T-helper 2 cell treated with Interferon-gamma antibody and Interleukin-4, amounts not matched to agents 100 ng/mL and 5 ng/mL, for 36 hours (primary cell): ENCODE measurements at regions not wholly inside any gene's neighbourhood (a gene's known extent, or its start where the extent isn't known, plus 50 kb on each side); places are given as distances from the start of the nearest gene placed in this dataset.

Source experiments
- intact Hi-C: fragments of 100-400 bp; cut with micrococcal nuclease; formaldehyde crosslinking; loops from one replicate; pipeline ENCODE4 v1.15.1; 2023

DNA sequence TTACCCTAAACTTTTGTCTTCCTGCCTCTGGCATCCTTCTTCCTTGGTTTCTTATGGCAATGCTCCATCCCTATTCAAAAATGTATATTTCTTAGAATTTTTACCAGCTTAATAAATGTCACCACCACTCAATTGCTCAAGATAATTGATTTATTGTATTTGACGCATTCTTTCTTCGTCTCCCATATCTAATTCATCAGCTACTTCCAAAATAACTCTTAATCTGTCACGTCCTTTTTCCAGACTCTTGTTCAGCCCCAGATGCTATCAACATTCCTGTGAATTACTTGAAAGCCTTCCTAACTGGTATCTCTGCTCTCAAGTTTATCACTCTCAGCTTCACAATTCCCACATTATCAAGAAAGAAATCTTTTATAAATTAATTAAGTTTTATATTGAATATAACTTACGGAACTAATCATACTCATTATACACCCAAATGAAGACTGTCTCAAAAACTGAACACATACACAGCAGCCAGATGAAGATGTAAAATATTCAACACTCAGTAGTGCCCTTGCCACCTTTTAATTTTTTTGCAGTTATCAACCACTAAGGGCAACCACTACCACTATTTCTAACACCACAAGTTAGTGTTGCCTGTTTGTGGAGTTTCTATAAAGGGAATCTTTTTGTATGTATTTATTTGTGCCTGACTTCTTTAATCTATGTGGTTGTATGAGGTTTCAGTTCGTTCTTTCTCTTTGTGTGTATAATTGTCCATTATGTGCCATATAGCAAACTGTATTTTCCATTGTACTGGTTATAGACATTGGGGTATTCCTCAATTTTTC, 2295.4 kb downstream of the PCDH9 start:
- intact Hi-C loops, result no loop called here

DNA sequence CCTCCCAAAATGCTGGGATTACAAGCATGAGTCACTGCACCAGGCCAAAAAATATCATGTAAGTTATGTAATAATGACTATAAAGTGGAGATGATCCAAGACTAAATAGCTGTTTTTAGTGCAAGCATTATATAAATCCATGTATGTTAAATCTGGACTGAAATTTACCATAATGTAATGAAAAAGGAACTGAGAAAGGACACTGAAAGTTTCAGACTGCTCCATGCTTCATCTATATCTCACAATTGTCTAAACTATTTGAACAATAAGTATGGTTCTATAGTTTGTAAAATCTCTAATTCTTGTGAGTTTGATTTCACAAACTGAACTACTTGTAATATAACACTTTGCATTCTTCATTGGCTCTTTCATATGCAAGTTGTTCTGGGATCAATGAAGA, 2299.5 kb downstream of the PCDH9 start:
- intact Hi-C loops, result no loop called here

DNA sequence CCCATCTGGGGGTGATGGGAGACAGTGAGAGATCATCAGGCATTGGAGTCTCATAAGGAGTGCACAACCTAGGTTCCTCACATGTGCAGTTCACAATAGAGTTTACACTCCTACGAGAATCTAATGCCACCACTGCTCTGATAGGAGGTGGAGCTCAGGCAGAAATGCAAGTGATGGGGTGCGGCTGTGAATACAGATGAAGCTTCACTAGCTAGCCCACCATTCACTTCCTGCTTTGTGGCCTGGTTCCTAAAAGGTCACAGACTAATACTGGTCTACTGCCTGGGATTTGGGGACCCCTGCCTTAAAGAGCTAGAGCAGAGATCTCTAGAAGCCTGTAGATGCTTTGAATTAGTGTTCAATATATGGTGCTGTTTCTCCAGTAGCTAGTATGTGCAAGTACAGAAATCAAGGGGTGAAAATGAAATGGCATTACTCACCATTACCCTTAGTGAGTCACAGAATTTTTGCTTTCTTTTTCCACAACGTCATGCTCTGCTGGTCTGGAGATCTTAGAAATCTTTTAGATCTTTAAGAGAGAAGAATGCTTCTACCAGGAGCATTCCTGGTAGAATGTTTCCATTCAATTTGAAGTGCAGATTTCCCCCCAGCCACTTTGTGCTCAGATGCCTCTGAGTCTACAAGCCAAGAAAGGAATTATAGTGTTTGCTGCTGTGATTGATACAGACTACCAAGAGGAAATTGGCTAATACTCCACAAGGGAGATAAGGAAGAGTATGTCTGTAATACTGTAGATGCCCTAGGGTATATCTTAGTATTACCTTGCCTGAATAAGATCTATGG, 2301.2 kb downstream of the PCDH9 start:
- intact Hi-C loops, result no loop called here

- intact Hi-C loops, result no loop called here
Observed at GRCh38 chr13:64925727-64926126, 2304.4 kb downstream of the PCDH9 start.

- intact Hi-C loops, result no loop called here
Observed at GRCh38 chr13:64925284-64925683, 2304.9 kb downstream of the PCDH9 start.

GRCh38 chr13:64924401-64924800, 2305.7 kb downstream of the PCDH9 start:
- intact Hi-C loops, result no loop called here

DNA sequence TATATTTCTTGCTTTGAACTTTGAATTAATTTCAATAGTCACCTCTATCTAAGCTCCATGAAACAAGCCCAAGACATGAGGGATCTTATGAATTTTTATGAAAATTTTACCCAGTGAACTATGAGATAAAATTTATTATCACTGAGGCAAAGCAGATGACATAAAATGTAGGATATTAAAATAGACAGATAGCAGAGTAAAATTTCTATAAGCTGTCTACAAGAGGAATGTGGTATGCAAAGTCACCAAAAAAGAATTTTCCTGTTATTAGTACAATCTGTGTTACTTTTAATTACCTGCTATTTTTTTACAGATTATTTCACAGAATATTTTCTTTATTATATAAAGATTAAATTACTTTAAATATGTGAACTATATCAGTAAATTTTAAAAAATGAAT, 2312.6 kb downstream of the PCDH9 start:
- intact Hi-C loops, result no loop called here

DNA sequence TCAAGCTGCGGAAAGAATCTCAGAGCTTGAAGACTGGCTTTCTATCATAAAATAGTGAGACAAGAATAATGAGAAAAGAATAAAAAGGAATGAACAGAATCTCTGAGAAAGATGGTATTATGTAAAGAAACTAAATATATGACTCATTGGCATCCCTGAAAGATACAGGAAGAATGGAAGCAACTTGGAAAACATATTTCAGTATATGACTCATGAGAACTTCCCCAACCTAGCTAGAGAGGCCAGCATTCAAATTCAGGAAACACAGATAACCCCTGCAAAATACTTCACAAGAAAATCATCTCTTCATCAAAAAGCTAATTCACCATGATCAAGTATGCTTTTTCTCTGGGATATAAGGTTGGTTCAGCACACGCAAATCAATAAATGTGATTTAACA, 2318.0 kb downstream of the PCDH9 start:
- intact Hi-C loops, result no loop called here

DNA sequence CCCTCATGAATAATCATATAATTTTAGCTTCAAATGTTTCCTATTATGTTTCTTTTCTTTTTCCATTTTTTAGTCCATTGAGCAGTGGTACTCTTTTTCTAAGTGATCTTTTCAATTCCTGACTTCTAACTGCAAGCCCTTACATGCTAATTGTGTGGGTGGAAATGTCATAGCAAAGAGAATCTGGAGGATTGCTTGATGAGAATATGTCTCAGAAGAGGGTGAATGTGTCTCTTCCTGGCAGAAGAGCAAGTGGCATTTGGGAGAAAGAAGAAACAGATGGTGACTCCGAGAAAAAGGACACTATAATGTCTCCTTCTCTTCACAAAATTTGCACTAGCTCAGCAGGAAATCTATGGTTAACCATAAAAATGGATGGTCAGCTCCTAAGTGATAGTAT, 2320.0 kb downstream of the PCDH9 start:
- intact Hi-C loops, result no loop called here

DNA sequence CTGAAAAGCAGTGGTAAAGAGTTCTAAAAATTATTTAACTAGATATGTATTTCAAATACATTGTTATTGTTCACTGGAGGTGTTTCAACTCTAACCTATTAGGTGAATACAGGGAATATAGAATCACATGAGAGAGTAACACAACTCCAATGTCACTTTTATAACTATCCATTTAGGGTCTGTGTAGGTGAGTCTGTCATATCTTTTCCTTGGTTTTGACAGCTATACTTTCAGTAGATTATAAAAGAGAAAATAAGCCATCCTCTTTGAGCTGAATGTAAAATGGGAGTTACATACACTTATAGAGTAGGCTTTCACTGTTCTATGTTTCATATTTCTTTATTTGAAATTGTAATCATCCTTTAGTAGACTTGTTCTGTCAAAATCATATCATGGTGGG, 2321.0 kb downstream of the PCDH9 start:
- intact Hi-C loops, result no loop called here

DNA sequence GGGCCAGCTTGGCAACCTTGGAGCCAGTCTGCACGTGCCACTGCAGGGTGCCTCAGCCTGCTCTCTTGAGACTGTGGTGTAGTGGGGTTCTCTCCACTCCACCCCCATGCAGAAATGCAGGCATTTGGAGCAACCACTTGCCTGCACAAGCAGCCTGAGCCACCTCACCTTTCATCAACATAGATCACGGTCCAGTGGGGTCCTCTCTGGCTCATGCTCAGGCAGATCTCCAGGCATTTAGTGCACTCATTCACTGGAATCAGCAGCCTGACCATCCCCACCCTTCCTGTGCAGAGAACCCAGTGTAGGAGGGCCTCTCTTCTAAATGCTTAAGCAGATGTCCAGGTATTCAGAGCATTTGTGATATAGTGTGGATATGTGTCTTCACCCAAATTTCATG, 2330.1 kb downstream of the PCDH9 start:
- intact Hi-C loops, result no loop called here

- intact Hi-C loops, result no loop called here
Observed at GRCh38 chr13:64884976-64885375, 2345.2 kb downstream of the PCDH9 start.

DNA sequence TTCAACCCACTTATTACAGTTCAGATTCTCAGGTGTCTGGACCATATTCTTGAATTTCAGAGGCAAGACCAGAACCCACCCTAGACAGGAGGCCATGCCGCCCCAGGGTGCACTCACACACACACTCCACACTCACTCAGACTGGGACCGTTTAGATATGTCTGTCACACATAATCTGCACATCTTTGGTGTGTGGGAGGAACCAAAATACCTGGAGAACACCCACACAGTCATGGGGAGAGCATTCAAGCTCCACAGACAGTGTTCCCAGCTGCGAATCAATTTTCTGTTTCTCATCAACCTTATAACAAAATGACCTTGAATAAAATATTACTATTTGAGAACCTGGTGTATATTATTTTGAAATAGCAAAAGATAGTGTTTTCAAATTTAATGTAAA, 2353.0 kb downstream of the PCDH9 start:
- intact Hi-C loops, result no loop called here

- intact Hi-C loops, result no loop called here
Observed at GRCh38 chr13:64871742-64872141, 2358.4 kb downstream of the PCDH9 start.

GRCh38 chr13:64869539-64869938, 2360.6 kb downstream of the PCDH9 start:
- intact Hi-C loops, result no loop called here

DNA sequence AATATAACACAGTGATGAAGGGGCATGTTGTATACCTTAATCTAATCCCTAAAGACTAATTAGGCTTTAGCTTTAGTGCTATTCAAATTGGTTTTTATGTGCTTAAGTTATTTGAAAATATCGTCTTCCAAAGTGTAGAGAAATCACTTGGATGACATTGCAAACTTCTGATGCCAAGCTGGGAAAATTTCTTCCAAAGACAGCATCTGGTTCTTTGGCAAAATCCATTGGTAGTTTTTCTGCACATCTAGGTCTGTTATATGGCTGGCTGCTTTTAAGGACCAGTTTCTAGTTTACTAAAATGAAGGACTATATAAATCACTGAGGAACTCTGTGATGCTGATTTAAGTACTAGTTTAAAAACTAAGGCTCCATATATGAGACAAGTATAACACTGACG, 2362.3 kb downstream of the PCDH9 start:
- intact Hi-C loops, result no loop called here

- intact Hi-C loops, result no loop called here
Observed at GRCh38 chr13:64866331-64866730, 2363.8 kb downstream of the PCDH9 start.

- intact Hi-C loops, result no loop called here
Observed at GRCh38 chr13:64855506-64855905, 2374.6 kb downstream of the PCDH9 start.

- intact Hi-C loops, result no loop called here
Observed at GRCh38 chr13:64850017-64850416, 2380.1 kb downstream of the PCDH9 start.

DNA sequence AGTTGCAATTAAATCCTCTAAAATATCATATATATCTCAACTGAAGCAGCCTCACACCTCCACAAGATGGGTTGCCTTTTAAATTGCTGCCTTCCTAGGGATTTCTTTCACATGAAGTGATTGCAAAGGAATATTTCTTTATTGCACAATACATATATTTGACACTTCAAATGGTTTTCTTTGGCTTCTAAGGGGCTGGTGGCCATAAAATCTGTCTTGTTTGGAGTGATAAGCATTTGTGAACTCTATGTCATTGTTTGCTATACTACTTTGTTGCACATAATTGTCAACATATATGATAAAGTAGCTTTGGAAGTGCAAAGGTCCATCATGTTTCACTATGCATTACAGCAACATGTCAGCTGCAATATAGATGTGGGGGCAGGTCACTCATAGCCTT, 2380.9 kb downstream of the PCDH9 start:
- intact Hi-C loops, result no loop called here

DNA sequence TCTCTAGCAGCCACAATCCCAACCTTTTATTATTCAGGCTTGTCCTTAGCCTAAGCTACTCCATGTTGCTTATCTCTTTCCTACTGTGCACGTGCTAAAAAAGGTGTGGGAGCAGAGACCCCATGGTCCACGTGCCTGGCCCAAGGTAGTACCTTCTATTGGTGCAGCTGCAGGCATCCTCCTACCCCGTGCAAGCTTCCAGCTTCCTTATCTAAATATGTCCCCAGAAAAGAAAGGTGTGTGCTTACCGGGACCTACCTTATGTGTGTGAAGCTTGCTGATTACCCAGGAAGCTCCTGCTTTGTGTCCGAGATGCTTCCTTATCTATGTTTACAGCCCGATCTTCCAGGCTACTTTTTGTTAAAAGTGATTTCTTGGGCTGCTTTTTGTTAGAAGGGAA, 2382.4 kb downstream of the PCDH9 start:
- intact Hi-C loops, result no loop called here

DNA sequence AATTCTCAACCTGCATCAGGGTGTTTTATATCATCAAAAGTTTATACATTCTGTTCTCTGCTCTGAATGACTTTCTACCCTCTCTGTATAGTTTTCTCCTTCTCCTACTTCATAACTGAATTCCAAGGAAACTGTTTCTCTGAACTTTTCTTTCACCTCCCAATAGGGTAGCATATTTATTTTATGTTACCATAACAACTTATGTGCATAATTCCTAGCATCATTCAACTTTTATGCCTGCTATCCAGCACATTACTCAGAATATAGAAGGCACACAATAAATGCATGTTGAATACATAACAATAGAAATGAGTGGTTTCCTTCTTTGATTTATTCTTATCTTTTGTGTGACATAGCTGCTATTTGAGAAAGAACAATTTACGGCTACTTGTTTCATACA, 2385.0 kb downstream of the PCDH9 start:
- intact Hi-C loops, result no loop called here

DNA sequence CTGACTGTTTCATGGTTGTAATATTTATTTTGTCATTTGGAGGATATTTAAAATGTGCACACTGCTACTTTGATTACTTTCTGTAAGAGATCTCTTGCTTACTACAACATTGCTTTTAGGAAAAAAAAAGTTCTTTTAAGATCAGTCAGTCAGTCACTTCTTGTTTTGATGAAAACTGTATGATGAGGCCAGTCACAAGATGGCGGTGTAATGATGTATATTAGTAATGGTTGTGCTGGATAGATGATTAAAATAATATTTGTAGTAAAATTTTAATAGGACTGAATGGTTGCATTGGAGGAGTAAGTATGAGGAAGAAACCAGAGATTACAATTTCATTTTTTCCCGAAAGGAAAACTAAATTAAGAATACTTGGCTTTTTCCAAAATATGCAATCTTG, 2411.1 kb downstream of the PCDH9 start:
- intact Hi-C loops, result no loop called here
